ENCODE measurements at regions not wholly inside any gene's neighbourhood (a gene's known extent, or its start where the extent isn't known, plus 50 kb on each side); places are given as distances from the start of the nearest gene placed in this dataset.

- DNase-seq (ENCODE audit: low read depth): no peak
These were observed 205.4 kb downstream of the FAM76B start for GRCh38 chr11:95584180-95584579.

- no peak for DNase-seq (ENCODE audit: low read depth)
These were observed 211.7 kb downstream of the FAM76B start for GRCh38 chr11:95577716-95578460.

GRCh38 chr11:95576146-95576845 is 213.3 kb downstream of the FAM76B start:
- no peak for DNase-seq (ENCODE audit: low read depth)

GRCh38 chr11:95575517-95575916 is 214.1 kb downstream of the FAM76B start:
- DNase-seq (ENCODE audit: low read depth): no peak

GRCh38 chr11:95571718-95572260 is 217.8 kb downstream of the FAM76B start:
- DNase-seq (ENCODE audit: low read depth): no peak

GRCh38 chr11:95570845-95571244 is 218.7 kb downstream of the FAM76B start:
- DNase-seq (ENCODE audit: low read depth): no peak

- DNase-seq (ENCODE audit: low read depth): no peak
These were observed 220.4 kb downstream of the FAM76B start for GRCh38 chr11:95569207-95569606.

GRCh38 chr11:95568281-95568680 is 221.3 kb downstream of the FAM76B start:
- DNase-seq (ENCODE audit: low read depth): no peak

- DNase-seq (ENCODE audit: low read depth): no peak
These were observed 221.9 kb downstream of the FAM76B start for GRCh38 chr11:95567685-95568084.

- DNase-seq (ENCODE audit: low read depth): no peak
These were observed 223.4 kb downstream of the FAM76B start for GRCh38 chr11:95566211-95566610.

GRCh38 chr11:95565724-95566141 is 223.8 kb downstream of the FAM76B start:
- DNase-seq (ENCODE audit: low read depth): no peak

- no peak for DNase-seq (ENCODE audit: low read depth)
These were observed 225.7 kb downstream of the FAM76B start for GRCh38 chr11:95563859-95564258.

GRCh38 chr11:95563173-95563572 is 226.4 kb downstream of the FAM76B start:
- DNase-seq (ENCODE audit: low read depth): no peak

- DNase-seq (ENCODE audit: low read depth): no peak
These were observed 227.2 kb downstream of the FAM76B start for GRCh38 chr11:95562196-95562921.

- no peak for DNase-seq (ENCODE audit: low read depth)
These were observed 229.7 kb downstream of the FAM76B start for GRCh38 chr11:95559899-95560298.

- no peak for DNase-seq (ENCODE audit: low read depth)
These were observed 232.2 kb downstream of the FAM76B start for GRCh38 chr11:95557376-95557775.

GRCh38 chr11:95556342-95557163 is 233.0 kb downstream of the FAM76B start:
- DNase-seq (ENCODE audit: low read depth): no peak

- no peak for DNase-seq (ENCODE audit: low read depth)
These were observed 233.6 kb downstream of the FAM76B start for GRCh38 chr11:95556011-95556341.

- no peak for DNase-seq (ENCODE audit: low read depth)
These were observed 234.7 kb downstream of the FAM76B start for GRCh38 chr11:95554911-95555310.

GRCh38 chr11:95549301-95549700 is 240.3 kb downstream of the FAM76B start:
- no peak for DNase-seq (ENCODE audit: low read depth)

- DNase-seq (ENCODE audit: low read depth): no peak
These were observed 241.2 kb downstream of the FAM76B start for GRCh38 chr11:95548416-95548815.

- no peak for DNase-seq (ENCODE audit: low read depth)
These were observed 241.6 kb downstream of the FAM76B start for GRCh38 chr11:95547976-95548375.

Measured in activated T-cell treated with anti-CD3 and anti-CD28 coated beads for 1 hour (primary cell).